GM21360 (cell line): ENCODE measurements at regions not wholly inside any gene's neighbourhood (a gene's known extent, or its start where the extent isn't known, plus 50 kb on each side); places are given as distances from the start of the nearest gene placed in this dataset.

Source experiments
- ATAC-seq: cut with Tn5 transposase; IDR thresholded peaks from one replicate; pipeline ENCODE4 v1.9.1; 2021; ENCODE audit warnings: mild to moderate bottlenecking, moderate library complexity; ENCODE audit not compliant: unreplicated experiment

GRCh38 chr4:17296921-17297890 lies 214.7 kb downstream of the QDPR start:
- no peak for ATAC-seq

- no peak for ATAC-seq
These were observed 218.0 kb downstream of the QDPR start for GRCh38 chr4:17293901-17294300.

- ATAC-seq = no peak
These were observed 223.7 kb downstream of the QDPR start for GRCh38 chr4:17288151-17288550.

GRCh38 chr4:17286752-17287460 lies 225.0 kb downstream of the QDPR start:
- no peak for ATAC-seq

- ATAC-seq = no peak
These were observed 226.1 kb downstream of the QDPR start for GRCh38 chr4:17285747-17286146.

- ATAC-seq = no peak
These were observed 227.3 kb downstream of the QDPR start for GRCh38 chr4:17284323-17285175.

- ATAC-seq = no peak
These were observed 228.1 kb downstream of the QDPR start for GRCh38 chr4:17283832-17284231.

GRCh38 chr4:17283251-17283650 lies 228.6 kb downstream of the QDPR start:
- no peak for ATAC-seq

- ATAC-seq = no peak
These were observed 231.4 kb downstream of the QDPR start for GRCh38 chr4:17280261-17281018.

GRCh38 chr4:17276776-17277175 lies 235.1 kb downstream of the QDPR start:
- ATAC-seq = no peak

- no peak for ATAC-seq
These were observed 236.1 kb downstream of the QDPR start for GRCh38 chr4:17275836-17276235.

- ATAC-seq = no peak
These were observed 238.8 kb downstream of the QDPR start for GRCh38 chr4:17273047-17273446.

GRCh38 chr4:17272154-17272553 lies 239.7 kb downstream of the QDPR start:
- ATAC-seq = no peak

- no peak for ATAC-seq
These were observed 246.2 kb downstream of the QDPR start for GRCh38 chr4:17265653-17266052.

GRCh38 chr4:17265139-17265538 lies 246.8 kb downstream of the QDPR start:
- no peak for ATAC-seq

GRCh38 chr4:17260166-17260907 lies 251.6 kb downstream of the QDPR start:
- ATAC-seq = no peak

GRCh38 chr4:17258106-17258505 lies 253.8 kb downstream of the QDPR start:
- no peak for ATAC-seq

- no peak for ATAC-seq
These were observed 259.8 kb downstream of the QDPR start for GRCh38 chr4:17252131-17252530.

GRCh38 chr4:17251101-17251500 lies 260.8 kb downstream of the QDPR start:
- ATAC-seq = no peak

GRCh38 chr4:17250591-17250990 lies 261.3 kb downstream of the QDPR start:
- ATAC-seq = no peak
